ENCODE measurements at regions not wholly inside any gene's neighbourhood (a gene's known extent, or its start where the extent isn't known, plus 50 kb on each side); places are given as distances from the start of the nearest gene placed in this dataset.

- Histone ChIP-seq H3K36me3 (ENCODE audit: insufficient read depth, low read length) (no peaks in the 10 kb centered on the region), H4K20me1 (ENCODE audit: insufficient read depth, low read length) (no peaks in the 10 kb centered on the region), H2AFZ (ENCODE audit: low read length) (no peak overlapping the region), H3K27ac (ENCODE audit: low read depth, low read length) (no peak overlapping the region), H3K4me2 (ENCODE audit: insufficient read depth, low read length) (no peak overlapping the region), H3K4me3 (ENCODE audit: insufficient read depth, low read length) (no peak overlapping the region), H3K79me2 (ENCODE audit: insufficient read depth, low read length) (no peaks in the 10 kb centered on the region), H3K9me3 (ENCODE audit: low read depth, low read length) (no peaks in the 10 kb centered on the region), H3K27me3 (ENCODE audit: insufficient read depth, low read length) (no peaks in the 10 kb centered on the region), H3K4me1 (ENCODE audit: insufficient read depth, low read length) (peaks cover 10% of the 10 kb centered on the region)
- TF ChIP-seq CTCF (IDR thresholded peaks at IDR 0.05; ENCODE audit: extremely low read depth, low read depth, low read length) = no peak
- no peak for DNase-seq (ENCODE audit: insufficient read length, low spot score, missing footprints)
These were observed 209.2 kb upstream of the ZC3H15 start for GRCh38 chr2:186276909-186277308.

- Histone ChIP-seq H3K4me1 (ENCODE audit: insufficient read depth, low read length) (peaks cover 4% of the 10 kb centered on the region), H3K27me3 (ENCODE audit: insufficient read depth, low read length) (no peaks in the 10 kb centered on the region), H3K79me2 (ENCODE audit: insufficient read depth, low read length) (no peaks in the 10 kb centered on the region), H3K27ac (ENCODE audit: low read depth, low read length) (no peak overlapping the region), H3K9me3 (ENCODE audit: low read depth, low read length) (no peaks in the 10 kb centered on the region), H3K36me3 (ENCODE audit: insufficient read depth, low read length) (no peaks in the 10 kb centered on the region), H3K4me3 (ENCODE audit: insufficient read depth, low read length) (no peak overlapping the region), H3K4me2 (ENCODE audit: insufficient read depth, low read length) (no peak overlapping the region), H2AFZ (ENCODE audit: low read length) (no peak overlapping the region), H4K20me1 (ENCODE audit: insufficient read depth, low read length) (no peaks in the 10 kb centered on the region)
- DNase-seq (ENCODE audit: insufficient read length, low spot score, missing footprints) = no peak
- TF ChIP-seq CTCF (IDR thresholded peaks at IDR 0.05; ENCODE audit: extremely low read depth, low read depth, low read length) = no peak
These were observed 204.3 kb upstream of the ZC3H15 start for GRCh38 chr2:186281726-186282125.

GRCh38 chr2:186294248-186294888, 191.7 kb upstream of the ZC3H15 start:
- Histone ChIP-seq H2AFZ (ENCODE audit: low read length) (no peak overlapping the region), H3K4me2 (ENCODE audit: insufficient read depth, low read length) (no peak overlapping the region), H3K9me3 (ENCODE audit: low read depth, low read length) (no peaks in the 10 kb centered on the region), H4K20me1 (ENCODE audit: insufficient read depth, low read length) (no peaks in the 10 kb centered on the region), H3K79me2 (ENCODE audit: insufficient read depth, low read length) (no peaks in the 10 kb centered on the region), H3K4me3 (ENCODE audit: insufficient read depth, low read length) (no peak overlapping the region), H3K36me3 (ENCODE audit: insufficient read depth, low read length) (no peaks in the 10 kb centered on the region), H3K4me1 (ENCODE audit: insufficient read depth, low read length) (no peaks in the 10 kb centered on the region), H3K27me3 (ENCODE audit: insufficient read depth, low read length) (no peaks in the 10 kb centered on the region), H3K27ac (ENCODE audit: low read depth, low read length) (no peak overlapping the region)
- TF ChIP-seq CTCF (IDR thresholded peaks at IDR 0.05; ENCODE audit: extremely low read depth, low read depth, low read length) = no peak
- no peak for DNase-seq (ENCODE audit: insufficient read length, low spot score, missing footprints)

- Histone ChIP-seq H3K79me2 (ENCODE audit: insufficient read depth, low read length) (no peaks in the 10 kb centered on the region), H3K4me1 (ENCODE audit: insufficient read depth, low read length) (no peaks in the 10 kb centered on the region), H3K4me3 (ENCODE audit: insufficient read depth, low read length) (no peak overlapping the region), H3K4me2 (ENCODE audit: insufficient read depth, low read length) (no peak overlapping the region), H2AFZ (ENCODE audit: low read length) (no peak overlapping the region), H4K20me1 (ENCODE audit: insufficient read depth, low read length) (no peaks in the 10 kb centered on the region), H3K36me3 (ENCODE audit: insufficient read depth, low read length) (no peaks in the 10 kb centered on the region), H3K27me3 (ENCODE audit: insufficient read depth, low read length) (no peaks in the 10 kb centered on the region), H3K27ac (ENCODE audit: low read depth, low read length) (no peak overlapping the region), H3K9me3 (ENCODE audit: low read depth, low read length) (no peaks in the 10 kb centered on the region)
- no peak for DNase-seq (ENCODE audit: insufficient read length, low spot score, missing footprints)
- no peak for TF ChIP-seq CTCF (IDR thresholded peaks at IDR 0.05; ENCODE audit: extremely low read depth, low read depth, low read length)
These were observed 186.4 kb upstream of the ZC3H15 start for GRCh38 chr2:186299610-186300009.

Data from osteoblast (primary cell).